Kidney (tissue), 13 donors: ENCODE measurements at regions not wholly inside any gene's neighbourhood (a gene's known extent, or its start where the extent isn't known, plus 50 kb on each side); places are given as distances from the start of the nearest gene placed in this dataset.

Experiments
- DNase-seq, 5 donors: peaks; one replicate each; pipeline ENCODE4 v3.0.0-alpha.2; 2013 to 2020
- FAIRE-seq: peaks from 2 replicates; lab custom pipeline; 2012; peaks lifted over from hg19 to GRCh38; lab: Jason Lieb, UNC
- H3K27ac ChIP-seq, 2 donors: one replicate each; pipeline ENCODE4 v1.7.0; 2013; ENCODE audit warnings: low read depth in 2 of 2, low read length in 2 of 2, inconsistent platforms in 1 of 2
- H3K27me3 ChIP-seq: one replicate; pipeline ENCODE4 v1.7.1; 2013; ENCODE audit warnings: low read length, inconsistent platforms; ENCODE audit not compliant: control insufficient read depth, insufficient read depth
- H3K36me3 ChIP-seq, 3 donors: one replicate each; pipeline versions ENCODE4 v1.7.0 to v1.7.1; 2013; ENCODE audit warnings: low read length in 3 of 3, control low read depth in 1 of 3, inconsistent platforms in 1 of 3; ENCODE audit not compliant: insufficient read depth in 3 of 3, control insufficient read depth in 2 of 3
- H3K4me1 ChIP-seq, 3 donors: one replicate each; pipeline versions ENCODE4 v1.7.0 to v1.7.1; 2013; ENCODE audit warnings: low read length in 3 of 3, inconsistent platforms in 1 of 3, low read depth in 1 of 3; ENCODE audit not compliant: control insufficient read depth in 2 of 3, insufficient read depth in 2 of 3
- H3K4me3 ChIP-seq, 3 donors: one replicate each; pipeline versions ENCODE4 v1.7.0 to v1.8.1; 2013; ENCODE audit warnings: low read length in 3 of 3, control low read depth in 1 of 3, inconsistent platforms in 1 of 3
- H3K9ac ChIP-seq, 3 donors: one replicate each; pipeline versions ENCODE4 v1.7.0 to v1.7.1; 2013; ENCODE audit warnings: low read length in 3 of 3, control low read depth in 1 of 3, inconsistent platforms in 1 of 3
- H3K9me3 ChIP-seq, 3 donors: one replicate each; pipeline versions ENCODE4 v1.7.0 to v1.7.1; 2013; ENCODE audit warnings: low read length in 3 of 3, control low read depth in 1 of 3, inconsistent platforms in 1 of 3; ENCODE audit not compliant: control insufficient read depth in 2 of 3, insufficient read depth in 1 of 3
- intact Hi-C: fragments of 100-400 bp; cut with DNase I; formaldehyde crosslinking; loops from one replicate; pipeline ENCODE4 v1.11.1; 2022
- TF ChIP-seq, protein P1 (sequence below): IDR thresholded peaks from 3 replicates; pipeline ENCODE4 v1.5.1; 2012; ENCODE audit warnings: mild to moderate bottlenecking, moderate library complexity, borderline replicate concordance; ENCODE audit not compliant: insufficient read depth; ENCODE audit errors: extremely low read depth
- donor health status: control.
- donor health status: control.
- donor health status: control.
- donor health status: control.
- donor health status: control.
- donor health status: DM: yes; HTN: yes; CAD: no.
- donor health status: Normal renal cell carcinoma (clear cell type).

DNA sequence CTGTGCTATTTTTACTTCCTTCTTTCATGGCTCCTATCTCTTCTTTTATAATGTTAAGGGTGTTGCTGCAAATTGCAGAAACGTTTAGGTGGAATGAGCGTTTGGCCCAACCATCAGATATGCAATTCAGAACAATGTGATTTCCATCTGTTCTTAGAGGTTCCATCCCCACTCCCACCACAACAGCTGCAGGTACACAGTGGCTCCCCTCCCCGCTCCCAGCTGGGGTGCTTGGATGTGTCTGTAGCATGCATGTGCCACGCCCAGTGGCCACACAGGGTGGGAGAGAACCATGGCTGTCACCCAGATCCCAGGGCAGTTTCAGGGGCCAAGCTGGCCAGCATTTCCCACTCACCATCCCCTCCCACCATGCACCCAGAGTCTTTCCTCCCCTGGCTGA, 62.2 kb downstream of the ACTL7B start:
- H3K4me3 ChIP-seq, result no peak overlapping the region
- H3K36me3 ChIP-seq, result no peaks in the 10 kb centered on the region
- TF ChIP-seq, protein P1, sequence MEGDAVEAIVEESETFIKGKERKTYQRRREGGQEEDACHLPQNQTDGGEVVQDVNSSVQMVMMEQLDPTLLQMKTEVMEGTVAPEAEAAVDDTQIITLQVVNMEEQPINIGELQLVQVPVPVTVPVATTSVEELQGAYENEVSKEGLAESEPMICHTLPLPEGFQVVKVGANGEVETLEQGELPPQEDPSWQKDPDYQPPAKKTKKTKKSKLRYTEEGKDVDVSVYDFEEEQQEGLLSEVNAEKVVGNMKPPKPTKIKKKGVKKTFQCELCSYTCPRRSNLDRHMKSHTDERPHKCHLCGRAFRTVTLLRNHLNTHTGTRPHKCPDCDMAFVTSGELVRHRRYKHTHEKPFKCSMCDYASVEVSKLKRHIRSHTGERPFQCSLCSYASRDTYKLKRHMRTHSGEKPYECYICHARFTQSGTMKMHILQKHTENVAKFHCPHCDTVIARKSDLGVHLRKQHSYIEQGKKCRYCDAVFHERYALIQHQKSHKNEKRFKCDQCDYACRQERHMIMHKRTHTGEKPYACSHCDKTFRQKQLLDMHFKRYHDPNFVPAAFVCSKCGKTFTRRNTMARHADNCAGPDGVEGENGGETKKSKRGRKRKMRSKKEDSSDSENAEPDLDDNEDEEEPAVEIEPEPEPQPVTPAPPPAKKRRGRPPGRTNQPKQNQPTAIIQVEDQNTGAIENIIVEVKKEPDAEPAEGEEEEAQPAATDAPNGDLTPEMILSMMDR, result no peak
- no peak overlapping the region for H3K27ac ChIP-seq
- H3K9me3 ChIP-seq, result peaks cover 0 to 5% (median 0%) of the 10 kb centered on the region in 3 donors
- H3K4me1 ChIP-seq, result no peaks in the 10 kb centered on the region
- intact Hi-C loops, result no loop called here
- H3K27me3 ChIP-seq, result no peaks in the 10 kb centered on the region
- FAIRE-seq (no peak), DNase-seq (no peak)
- no peak overlapping the region for H3K9ac ChIP-seq

DNA sequence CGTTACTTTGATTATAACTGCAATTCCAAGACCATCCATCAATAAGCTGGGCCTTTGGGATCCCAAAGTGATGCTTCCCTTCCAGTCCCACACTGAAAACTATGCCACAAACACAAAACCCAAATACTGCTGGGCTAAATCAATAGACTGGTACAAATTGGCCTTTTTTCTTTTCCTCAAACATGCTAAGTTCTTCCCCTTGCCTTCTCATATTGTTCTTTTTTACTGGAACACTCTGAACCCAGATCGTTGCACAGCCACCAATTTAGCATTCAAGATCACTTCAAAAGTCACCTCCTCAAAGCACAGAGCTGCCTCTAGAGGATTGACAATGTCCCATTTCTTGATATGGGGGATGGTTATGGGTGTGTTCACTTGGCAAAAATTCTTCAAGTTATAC, 66.0 kb downstream of the ACTL7B start:
- FAIRE-seq, result no peak
- H3K4me3 ChIP-seq, result no peak overlapping the region
- no peaks in the 10 kb centered on the region for H3K36me3 ChIP-seq
- H3K27ac ChIP-seq, result no peak overlapping the region
- intact Hi-C loops, result no loop called here
- DNase-seq, result no peak
- H3K4me1 ChIP-seq, result no peaks in the 10 kb centered on the region
- no peak overlapping the region for H3K9ac ChIP-seq
- TF ChIP-seq, protein P1, result no peak
- H3K27me3 ChIP-seq, result no peaks in the 10 kb centered on the region
- H3K9me3 ChIP-seq, result peaks cover 0 to 5% (median 0%) of the 10 kb centered on the region in 3 donors

DNA sequence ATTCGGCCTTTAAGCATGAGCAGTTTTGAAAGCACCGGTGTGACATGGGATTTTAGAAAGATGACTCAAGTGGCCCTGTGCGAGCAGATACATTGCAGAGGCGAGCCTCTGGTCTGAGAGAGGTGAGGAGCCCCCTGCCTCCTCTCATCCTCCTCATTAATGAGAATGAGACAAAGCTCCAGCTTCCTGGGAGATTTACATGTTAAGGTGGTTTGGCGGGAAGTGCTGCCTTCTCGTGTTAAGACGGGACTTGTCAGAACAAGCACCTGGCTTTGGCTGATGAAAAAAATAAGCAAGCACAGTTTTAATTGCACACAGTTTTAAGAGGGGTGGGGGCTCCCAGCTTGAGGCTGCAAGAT, 68.1 kb downstream of the ACTL7B start:
- no peak for DNase-seq
- intact Hi-C loops, result no loop called here
- Histone ChIP-seq H3K9ac (no peak overlapping the region), H3K36me3 (no peaks in the 10 kb centered on the region), H3K4me3 (no peak overlapping the region), H3K9me3 (peaks cover 0 to 5% (median 0%) of the 10 kb centered on the region in 3 donors), H3K4me1 (no peaks in the 10 kb centered on the region), H3K27me3 (no peaks in the 10 kb centered on the region), H3K27ac (no peak overlapping the region)
- TF ChIP-seq, protein P1, result no peak
- no peak for FAIRE-seq
